ENCODE measurements at regions not wholly inside any gene's neighbourhood (a gene's known extent, or its start where the extent isn't known, plus 50 kb on each side); places are given as distances from the start of the nearest gene placed in this dataset.

GRCh38 chr10:10892290-10892875, 125.3 kb upstream of the CELF2 start:
- TF ChIP-seq POLR2A (IDR thresholded peaks at IDR 0.05) (no peak), CTCF (IDR thresholded peaks at IDR 0.05) (no peak)

GRCh38 chr10:10897400-10897799, 120.3 kb upstream of the CELF2 start:
- DNase-seq, result no peak
- intact Hi-C loops (cut with DNase I), result no loop called here
- WGBS, 2 donors, result 89 to 95% methylated on average over 3 of the region's 3 CpGs
- no peaks in the 10 kb centered on the region for H3K9me3 ChIP-seq
- H3K27me3 ChIP-seq, result no peaks in the 10 kb centered on the region
- peaks cover 0 to 2% (median 0%) of the 10 kb centered on the region in 3 donors for H3K4me1 ChIP-seq
- TF ChIP-seq CTCF (IDR thresholded peaks at IDR 0.05), result no peak
- no peak for TF ChIP-seq POLR2A (IDR thresholded peaks at IDR 0.05)
- H3K27ac ChIP-seq, result no peak overlapping the region
- H3K4me3 ChIP-seq, result no peak overlapping the region
- no peaks in the 10 kb centered on the region for H3K36me3 ChIP-seq

More at GRCh38 chr10:10892290-10892875, 125.3 kb upstream of the CELF2 start:
- Histone ChIP-seq H3K27ac (no peak overlapping the region), H3K27me3 (no peaks in the 10 kb centered on the region), H3K36me3 (no peaks in the 10 kb centered on the region), H3K4me3 (no peak overlapping the region), H3K9me3 (no peaks in the 10 kb centered on the region), H3K4me1 (peaks cover 0 to 6% (median 0%) of the 10 kb centered on the region in 3 donors)
- DNase-seq, result no peak
- intact Hi-C loops (cut with DNase I), result no loop called here
- WGBS, 2 donors, result 38 to 50% methylated on average over 3 of the region's 3 CpGs

- Histone ChIP-seq H3K27ac (no peak overlapping the region), H3K9me3 (no peaks in the 10 kb centered on the region), H3K4me1 (no peaks in the 10 kb centered on the region), H3K27me3 (no peaks in the 10 kb centered on the region), H3K36me3 (no peaks in the 10 kb centered on the region), H3K4me3 (no peak overlapping the region)
- DNase-seq, result no peak
- intact Hi-C loops (cut with DNase I), result no loop called here
- 68 to 74% methylated on average over 3 of the region's 3 CpGs for WGBS, 2 donors
- TF ChIP-seq POLR2A (IDR thresholded peaks at IDR 0.05) (no peak), CTCF (IDR thresholded peaks at IDR 0.05) (no peak)
Measured at GRCh38 chr10:10901906-10902305, 115.8 kb upstream of the CELF2 start.

- Histone ChIP-seq H3K27me3 (no peaks in the 10 kb centered on the region), H3K4me3 (no peak overlapping the region), H3K27ac (no peak overlapping the region), H3K9me3 (no peaks in the 10 kb centered on the region), H3K36me3 (no peaks in the 10 kb centered on the region), H3K4me1 (no peaks in the 10 kb centered on the region)
- intact Hi-C loops (cut with DNase I), result no loop called here
- TF ChIP-seq CTCF (IDR thresholded peaks at IDR 0.05) (no peak), POLR2A (IDR thresholded peaks at IDR 0.05) (no peak)
- 88 to 90% methylated on average over 2 of the region's 2 CpGs for WGBS, 2 donors
- no peak for DNase-seq
Measured at GRCh38 chr10:10902951-10903350, 114.7 kb upstream of the CELF2 start.

- no peak for DNase-seq
- H3K27me3 ChIP-seq, result no peaks in the 10 kb centered on the region
- H3K36me3 ChIP-seq, result no peaks in the 10 kb centered on the region
- intact Hi-C loops (cut with DNase I), result no loop called here
- H3K4me1 ChIP-seq, result no peaks in the 10 kb centered on the region
- H3K27ac ChIP-seq, result no peak overlapping the region
- no peak for TF ChIP-seq CTCF (IDR thresholded peaks at IDR 0.05)
- TF ChIP-seq POLR2A (IDR thresholded peaks at IDR 0.05), result no peak
- no peak overlapping the region for H3K4me3 ChIP-seq
- WGBS, 2 donors, result 89 to 92% methylated on average over 2 of the region's 2 CpGs
- no peaks in the 10 kb centered on the region for H3K9me3 ChIP-seq
Measured at GRCh38 chr10:10903620-10904019, 114.1 kb upstream of the CELF2 start.

Data from esophagus squamous epithelium (tissue), 5 donors.